Activated CD4-positive, alpha-beta T cell treated with anti-CD3 and anti-CD28 coated beads, Interleukin-2, amount 10 ng/mL, durations not matched to agents 7 days and 5 days (primary cell): ENCODE measurements at regions not wholly inside any gene's neighbourhood (a gene's known extent, or its start where the extent isn't known, plus 50 kb on each side); places are given as distances from the start of the nearest gene placed in this dataset.
"Not testable (repeated sequence)": the region's sequence is repeated elsewhere in the genome, so short reads cannot be mapped to it uniquely, and the experiment has no call there.

Experiments
- CTCF ChIA-PET: fragments of 350-600 bp; sonication (Branson Sonifier 250); formaldehyde crosslinking; loops from one replicate; lab custom pipeline; 2021; ENCODE audit warnings: antibody characterized with exemption; lab: Charles Lee
- POLR2A ChIA-PET: fragments of 350-600 bp; sonication (Branson Sonifier 250); formaldehyde crosslinking; loops from one replicate; lab custom pipeline; 2021; ENCODE audit warnings: antibody characterized with exemption; lab: Charles Lee
- DNase-seq: peaks from one replicate; pipeline ENCODE4 v3.0.0-alpha.2; 2020
- H3K27ac Mint-ChIP-seq: one replicate; pipeline ENCODE4 v1.8.0; 2021; ENCODE audit warnings: mild to moderate bottlenecking, moderate library complexity, mixed read lengths
- H3K27me3 Mint-ChIP-seq: one replicate; pipeline ENCODE4 v1.8.0; 2021; ENCODE audit warnings: mixed read lengths
- H3K36me3 Mint-ChIP-seq: one replicate; pipeline ENCODE4 v1.8.0; 2021; ENCODE audit warnings: low read depth, mixed read lengths
- H3K4me1 Mint-ChIP-seq: one replicate; pipeline ENCODE4 v1.8.0; 2021; ENCODE audit warnings: mixed read lengths
- H3K4me3 Mint-ChIP-seq: one replicate; pipeline ENCODE4 v1.8.0; 2021; ENCODE audit warnings: mild to moderate bottlenecking, moderate library complexity, mixed read lengths
- H3K9me3 Mint-ChIP-seq: one replicate; pipeline ENCODE4 v1.8.0; 2021; ENCODE audit warnings: mixed read lengths

DNA sequence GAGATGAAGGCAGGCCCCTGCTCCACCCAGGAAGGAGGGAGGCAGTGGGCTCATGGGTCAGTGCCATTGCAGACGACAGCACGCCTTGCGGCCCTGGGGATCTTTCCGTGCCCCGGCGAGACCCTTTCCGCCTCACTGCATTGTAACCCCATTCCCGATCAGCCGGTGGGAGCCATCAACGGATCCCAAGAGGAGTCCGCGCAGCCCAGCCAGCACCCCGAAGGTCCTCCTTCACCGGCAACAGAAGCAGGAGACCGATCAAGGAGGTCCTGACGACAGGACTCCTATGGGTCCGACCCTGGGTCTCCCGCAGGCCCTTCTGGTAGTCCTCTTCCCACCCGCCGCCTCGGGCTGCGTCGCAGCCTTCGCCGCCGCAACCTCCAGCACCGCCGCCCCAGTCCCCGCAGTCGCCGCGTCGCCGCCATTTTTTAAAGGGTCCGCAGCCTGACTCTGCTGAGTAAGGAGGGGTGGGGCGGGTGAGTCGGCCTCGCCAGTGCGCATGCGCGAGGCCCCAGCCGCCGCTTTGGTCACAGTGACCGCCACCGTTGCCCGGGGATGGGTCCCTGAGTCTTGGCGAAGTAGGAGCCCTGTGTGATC, 1417.0 kb upstream of the PCDH10 start:
- H3K27me3 Mint-ChIP-seq, H3K27ac Mint-ChIP-seq, H3K36me3 Mint-ChIP-seq, H3K4me1 Mint-ChIP-seq, H3K9me3 Mint-ChIP-seq, H3K4me3 Mint-ChIP-seq, DNase-seq, CTCF ChIA-PET, POLR2A ChIA-PET: not testable (repeated sequence)

DNA sequence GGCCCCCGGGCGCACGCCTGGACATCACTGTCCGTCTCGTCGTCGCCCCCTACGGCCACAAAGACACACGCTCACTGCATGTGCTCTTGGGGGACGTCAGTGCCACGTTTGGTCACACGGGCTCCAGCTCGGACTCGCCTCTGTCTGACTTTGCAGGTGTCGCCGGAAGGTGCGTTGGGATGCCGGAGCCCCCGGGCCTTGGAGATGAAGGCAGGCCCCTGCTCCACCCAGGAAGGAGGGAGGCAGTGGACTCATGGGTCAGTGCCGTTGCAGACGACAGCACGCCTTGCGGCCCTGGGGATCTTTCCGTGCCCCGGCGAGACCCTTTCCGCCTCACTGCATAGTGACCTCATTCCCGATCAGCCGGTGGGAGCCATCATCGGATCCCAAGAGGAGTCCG, 1414.8 kb upstream of the PCDH10 start:
- CTCF ChIA-PET = not testable (repeated sequence)

GRCh38 chr4:131734851-131735385, 1414.2 kb upstream of the PCDH10 start:
- H3K27ac Mint-ChIP-seq, CTCF ChIA-PET, H3K4me3 Mint-ChIP-seq, POLR2A ChIA-PET, H3K36me3 Mint-ChIP-seq, H3K4me1 Mint-ChIP-seq, H3K9me3 Mint-ChIP-seq, DNase-seq, H3K27me3 Mint-ChIP-seq: not testable (repeated sequence)

More for the DNA sequence above, 1414.8 kb upstream of the PCDH10 start:
- POLR2A ChIA-PET, H3K27ac Mint-ChIP-seq, H3K9me3 Mint-ChIP-seq, H3K36me3 Mint-ChIP-seq, H3K4me1 Mint-ChIP-seq, H3K4me3 Mint-ChIP-seq, DNase-seq, H3K27me3 Mint-ChIP-seq: not testable (repeated sequence)

DNA sequence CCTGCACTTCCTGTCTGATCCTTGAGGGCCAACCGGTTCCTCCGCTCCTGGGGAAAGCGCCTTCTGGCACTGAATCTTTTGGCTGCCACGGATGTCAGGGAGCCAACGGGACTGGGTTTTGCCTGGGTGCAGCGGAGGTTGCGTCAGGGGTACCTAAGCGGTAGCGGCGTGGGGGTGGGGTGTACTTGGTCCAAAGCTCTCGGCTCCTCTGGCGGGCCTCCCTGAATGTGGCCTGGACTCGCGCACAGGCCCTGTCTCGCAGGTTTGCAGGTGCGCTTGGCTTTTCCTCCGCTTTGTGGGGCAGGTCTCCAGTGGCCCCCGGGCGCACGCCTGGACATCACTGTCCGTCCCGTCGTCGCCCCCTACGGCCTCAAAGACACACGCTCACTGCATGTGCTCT, 1410.1 kb upstream of the PCDH10 start:
- H3K36me3 Mint-ChIP-seq, CTCF ChIA-PET, H3K27me3 Mint-ChIP-seq, POLR2A ChIA-PET, DNase-seq, H3K4me3 Mint-ChIP-seq, H3K4me1 Mint-ChIP-seq, H3K27ac Mint-ChIP-seq, H3K9me3 Mint-ChIP-seq: not testable (repeated sequence)

DNA sequence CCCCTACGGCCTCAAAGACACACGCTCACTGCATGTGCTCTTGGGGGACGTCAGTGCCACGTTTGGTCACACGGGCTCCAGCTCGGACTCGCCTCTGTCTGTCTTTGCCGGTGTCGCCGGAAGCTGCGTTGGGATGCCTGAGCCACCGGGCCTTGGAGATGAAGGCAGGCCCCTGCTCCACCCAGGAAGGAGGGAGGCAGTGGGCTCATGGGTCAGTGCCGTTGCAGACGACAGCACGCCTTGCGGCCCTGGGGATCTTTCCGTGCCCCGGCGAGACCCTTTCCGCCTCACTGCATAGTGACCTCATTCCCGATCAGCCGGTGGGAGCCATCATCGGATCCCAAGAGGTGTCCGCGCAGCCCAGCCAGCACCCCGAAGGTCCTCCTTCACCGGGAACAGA, 1407.3 kb upstream of the PCDH10 start:
- CTCF ChIA-PET, DNase-seq, H3K27ac Mint-ChIP-seq, H3K9me3 Mint-ChIP-seq, H3K4me1 Mint-ChIP-seq, H3K36me3 Mint-ChIP-seq, POLR2A ChIA-PET, H3K27me3 Mint-ChIP-seq, H3K4me3 Mint-ChIP-seq: not testable (repeated sequence)

DNA sequence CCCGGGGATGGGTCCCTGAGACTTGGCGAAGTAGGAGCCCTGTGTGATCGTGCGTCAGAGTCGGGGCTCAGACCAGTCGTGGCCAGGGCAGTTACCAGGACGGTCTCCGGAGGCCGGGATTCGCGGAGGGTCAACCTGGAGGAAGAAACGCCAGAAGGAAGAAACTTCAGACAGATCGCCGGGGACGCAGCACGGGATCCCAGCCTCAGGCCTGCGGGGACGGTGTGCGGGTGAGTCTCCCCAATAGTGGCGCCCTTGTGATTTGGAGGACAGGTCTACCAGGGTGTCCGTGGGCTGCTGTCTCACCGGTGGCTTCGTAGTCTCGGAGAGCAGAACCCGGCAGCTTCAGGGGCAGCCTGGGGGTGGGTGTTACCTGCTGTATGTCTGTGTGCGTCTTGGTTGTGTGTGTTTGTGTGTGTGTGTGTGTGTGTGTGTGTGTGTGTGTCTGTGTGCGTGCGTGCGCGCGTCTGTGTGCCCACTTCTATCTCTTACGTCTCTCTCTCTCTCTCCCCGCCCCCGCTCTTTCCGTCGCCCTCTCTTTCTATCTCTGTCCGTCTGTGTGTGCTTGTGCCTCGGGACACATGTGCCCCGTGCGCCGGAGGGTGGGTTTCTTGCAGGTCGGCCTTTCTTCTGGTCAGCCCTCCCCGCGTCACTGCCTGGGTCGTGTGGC, 1406.4 kb upstream of the PCDH10 start:
- H3K27ac Mint-ChIP-seq, CTCF ChIA-PET, H3K9me3 Mint-ChIP-seq, POLR2A ChIA-PET, H3K4me3 Mint-ChIP-seq, H3K36me3 Mint-ChIP-seq, H3K4me1 Mint-ChIP-seq, H3K27me3 Mint-ChIP-seq, DNase-seq: not testable (repeated sequence)

GRCh38 chr4:131743348-131743747, 1405.7 kb upstream of the PCDH10 start:
- H3K27ac Mint-ChIP-seq, H3K9me3 Mint-ChIP-seq, CTCF ChIA-PET, DNase-seq, POLR2A ChIA-PET, H3K4me1 Mint-ChIP-seq, H3K36me3 Mint-ChIP-seq, H3K27me3 Mint-ChIP-seq, H3K4me3 Mint-ChIP-seq: not testable (repeated sequence)

GRCh38 chr4:131747203-131747602, 1401.9 kb upstream of the PCDH10 start:
- H3K4me3 Mint-ChIP-seq, H3K27ac Mint-ChIP-seq, H3K36me3 Mint-ChIP-seq, H3K4me1 Mint-ChIP-seq, H3K27me3 Mint-ChIP-seq, H3K9me3 Mint-ChIP-seq, POLR2A ChIA-PET, DNase-seq, CTCF ChIA-PET: not testable (repeated sequence)

- CTCF ChIA-PET, H3K27me3 Mint-ChIP-seq, DNase-seq, H3K27ac Mint-ChIP-seq, H3K4me1 Mint-ChIP-seq, H3K9me3 Mint-ChIP-seq, H3K36me3 Mint-ChIP-seq, H3K4me3 Mint-ChIP-seq, POLR2A ChIA-PET: not testable (repeated sequence)
Measured at GRCh38 chr4:131749224-131749623, 1399.9 kb upstream of the PCDH10 start.

- H3K27ac Mint-ChIP-seq, H3K36me3 Mint-ChIP-seq, DNase-seq, H3K4me1 Mint-ChIP-seq, CTCF ChIA-PET, H3K9me3 Mint-ChIP-seq, POLR2A ChIA-PET, H3K27me3 Mint-ChIP-seq, H3K4me3 Mint-ChIP-seq: not testable (repeated sequence)
Measured at GRCh38 chr4:131750006-131750405, 1399.1 kb upstream of the PCDH10 start.

- H3K4me1 Mint-ChIP-seq = not testable (repeated sequence)
Measured at GRCh38 chr4:131750469-131750868, 1398.6 kb upstream of the PCDH10 start.

DNA sequence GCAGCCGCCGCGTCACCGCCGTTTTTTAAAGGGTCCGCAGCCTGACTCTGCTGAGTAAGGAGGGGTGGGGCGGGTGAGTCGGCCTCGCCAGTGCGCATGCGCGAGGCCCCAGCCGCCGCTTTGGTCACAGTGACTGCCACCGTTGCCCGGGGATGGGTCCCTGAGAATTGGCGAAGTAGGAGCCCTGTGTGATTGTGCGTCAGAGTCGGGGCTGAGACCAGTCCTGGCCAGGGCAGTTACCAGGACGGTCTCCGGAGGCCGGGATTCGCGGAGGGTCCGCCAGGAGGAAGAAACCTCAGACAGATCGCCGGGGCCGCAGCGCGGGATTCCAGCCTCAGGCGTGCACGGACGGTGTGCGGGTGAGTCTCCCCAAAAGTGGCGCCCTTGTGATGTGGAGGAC, 1386.9 kb upstream of the PCDH10 start:
- H3K27me3 Mint-ChIP-seq, CTCF ChIA-PET, DNase-seq, H3K27ac Mint-ChIP-seq, H3K9me3 Mint-ChIP-seq, H3K4me1 Mint-ChIP-seq, POLR2A ChIA-PET, H3K36me3 Mint-ChIP-seq, H3K4me3 Mint-ChIP-seq: not testable (repeated sequence)

More at GRCh38 chr4:131750469-131750868, 1398.6 kb upstream of the PCDH10 start:
- H3K9me3 Mint-ChIP-seq, H3K27me3 Mint-ChIP-seq, H3K4me3 Mint-ChIP-seq, DNase-seq, H3K27ac Mint-ChIP-seq, H3K36me3 Mint-ChIP-seq, POLR2A ChIA-PET, CTCF ChIA-PET: not testable (repeated sequence)

DNA sequence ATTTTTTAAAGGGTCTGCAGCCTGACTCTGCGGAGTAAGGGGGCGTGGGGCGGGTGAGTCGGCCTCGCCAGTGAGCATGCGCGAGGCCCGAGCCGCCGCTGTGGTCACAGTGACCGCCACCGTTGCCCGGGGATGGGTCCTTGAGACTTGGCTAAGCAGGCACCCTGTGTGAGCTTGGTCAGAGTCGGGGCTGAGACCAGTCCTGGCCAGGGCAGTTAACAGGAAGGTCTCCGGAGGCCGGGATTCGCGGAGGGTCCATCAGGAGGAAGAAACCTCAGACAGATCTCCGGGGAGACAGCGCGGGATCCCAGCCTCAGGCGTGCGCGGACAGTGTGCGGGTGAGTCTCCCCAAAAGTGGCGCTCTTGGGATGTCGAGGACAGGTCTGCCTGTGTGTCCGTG, 1384.4 kb upstream of the PCDH10 start:
- H3K27me3 Mint-ChIP-seq = no peaks in the 10 kb centered on the region
- no peaks in the 10 kb centered on the region for H3K36me3 Mint-ChIP-seq
- H3K9me3 Mint-ChIP-seq = peaks cover 4% of the 10 kb centered on the region
- no peak overlapping the region for H3K4me3 Mint-ChIP-seq
- CTCF ChIA-PET = no interaction called here
- no peaks in the 10 kb centered on the region for H3K4me1 Mint-ChIP-seq
- POLR2A ChIA-PET = no interaction called here
- H3K27ac Mint-ChIP-seq = no peak overlapping the region
- no peak for DNase-seq

- H3K4me1 Mint-ChIP-seq, CTCF ChIA-PET, H3K27me3 Mint-ChIP-seq, H3K36me3 Mint-ChIP-seq, DNase-seq, H3K9me3 Mint-ChIP-seq, POLR2A ChIA-PET, H3K4me3 Mint-ChIP-seq, H3K27ac Mint-ChIP-seq: not testable (repeated sequence)
Measured at GRCh38 chr4:131774382-131774781, 1374.7 kb upstream of the PCDH10 start.
